Putamen (tissue), 1 donor: ENCODE measurements at regions not wholly inside any gene's neighbourhood (a gene's known extent, or its start where the extent isn't known, plus 50 kb on each side); places are given as distances from the start of the nearest gene placed in this dataset.

ENCODE experiments used
- DNase-seq: peaks from one replicate; pipeline ENCODE4 v3.0.0-alpha.2; 2016; ENCODE audit warnings: low spot score

GRCh38 chr5:136811086-136811485, 445.7 kb upstream of the TRPC7 start:
- no peak for DNase-seq

DNA sequence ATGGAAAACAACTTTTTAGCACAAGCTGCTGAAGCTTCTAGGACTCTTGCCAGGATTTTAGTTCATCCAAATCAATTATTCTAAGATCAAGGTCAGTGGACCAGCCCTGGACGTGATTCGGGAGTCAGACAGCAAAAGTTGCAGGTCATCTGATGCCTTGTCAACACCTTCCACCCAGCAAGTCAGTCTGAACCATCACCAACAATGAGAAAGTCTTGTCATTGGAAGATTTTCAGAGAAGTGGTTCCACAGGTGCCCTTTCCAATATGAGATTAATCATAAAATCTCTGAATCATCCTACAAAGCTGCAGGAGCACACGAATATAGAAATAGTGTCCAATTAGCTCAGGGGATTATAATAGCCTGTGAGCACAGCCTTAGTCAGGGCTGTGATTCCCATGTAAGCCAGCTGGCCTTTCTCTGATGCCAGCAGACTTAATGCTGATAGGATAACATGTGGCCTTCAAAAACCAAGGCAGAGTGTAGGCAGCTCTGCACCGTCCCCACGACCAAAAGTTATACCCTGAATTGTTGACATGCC, 445.0 kb upstream of the TRPC7 start:
- no peak for DNase-seq

- no peak for DNase-seq
Measured at GRCh38 chr5:136809382-136809781, 444.0 kb upstream of the TRPC7 start.

DNA sequence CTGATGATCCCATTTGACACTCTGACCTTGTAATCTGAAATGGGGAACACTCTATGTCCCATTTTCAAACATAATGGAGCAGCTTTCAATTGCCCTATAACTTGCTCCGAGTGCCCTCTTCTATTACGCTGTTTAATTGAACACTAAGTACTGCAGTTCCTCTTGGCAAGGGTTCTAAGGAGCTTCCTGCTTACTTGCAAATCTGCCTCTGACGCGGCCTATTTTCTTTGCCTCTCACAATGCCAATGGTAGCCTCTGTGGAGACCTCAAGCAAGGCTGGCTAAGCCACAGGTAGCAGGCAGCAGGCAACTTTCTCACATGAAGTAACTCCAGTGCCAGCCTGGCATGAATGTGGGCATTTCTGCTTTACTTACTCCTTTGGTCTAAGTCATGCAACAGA, 443.4 kb upstream of the TRPC7 start:
- no peak for DNase-seq

DNA sequence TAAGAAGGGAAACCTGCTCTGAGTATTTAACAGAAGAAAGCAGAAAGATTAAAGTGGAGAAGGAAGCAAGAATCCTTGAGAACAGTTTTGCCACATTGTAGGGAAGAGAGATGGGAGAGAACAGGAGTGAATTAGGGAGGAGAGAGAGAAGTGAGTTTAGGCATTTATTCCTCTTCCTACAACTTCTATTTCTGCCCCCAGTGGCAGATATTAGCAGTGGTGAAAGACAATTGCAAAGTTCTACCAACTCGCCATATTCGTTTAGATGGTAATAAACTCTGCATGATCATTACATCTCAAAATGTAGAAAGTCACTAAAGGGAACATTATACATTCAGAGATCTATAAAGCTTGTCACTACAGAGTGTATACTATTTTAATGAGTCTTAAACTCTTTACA, 440.1 kb upstream of the TRPC7 start:
- DNase-seq, result no peak

- DNase-seq, result peak; percentile 31
Measured at GRCh38 chr5:136802383-136802782, 437.0 kb upstream of the TRPC7 start.

GRCh38 chr5:136799806-136800372, 434.5 kb upstream of the TRPC7 start:
- no peak for DNase-seq

GRCh38 chr5:136793300-136793699, 428.0 kb upstream of the TRPC7 start:
- no peak for DNase-seq

DNA sequence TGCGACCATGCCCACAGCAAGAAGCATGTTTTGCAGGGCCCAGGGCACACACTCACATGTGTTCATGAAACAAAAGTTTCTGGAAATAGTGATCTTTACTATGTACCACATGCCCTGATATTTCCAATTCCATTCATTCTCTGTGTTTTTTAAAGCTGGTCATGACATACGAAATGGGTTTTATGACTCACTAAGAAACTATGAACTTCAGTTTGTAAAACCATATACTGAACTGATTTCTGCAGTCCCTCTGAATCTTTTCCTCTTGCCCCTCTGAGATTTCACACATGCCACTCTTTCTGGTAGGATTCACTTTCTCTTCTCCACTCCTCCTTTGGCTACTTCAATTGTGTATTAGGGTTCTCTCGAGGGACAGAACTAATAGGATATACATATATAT, 416.1 kb upstream of the TRPC7 start:
- no peak for DNase-seq

GRCh38 chr5:136780518-136780917, 415.2 kb upstream of the TRPC7 start:
- DNase-seq, result no peak

- DNase-seq, result no peak
Measured at GRCh38 chr5:136776022-136776927, 410.9 kb upstream of the TRPC7 start.

GRCh38 chr5:136772491-136772890, 407.1 kb upstream of the TRPC7 start:
- no peak for DNase-seq

- peak; percentile 52 for DNase-seq
Measured at GRCh38 chr5:136769900-136770684, 404.7 kb upstream of the TRPC7 start.

DNA sequence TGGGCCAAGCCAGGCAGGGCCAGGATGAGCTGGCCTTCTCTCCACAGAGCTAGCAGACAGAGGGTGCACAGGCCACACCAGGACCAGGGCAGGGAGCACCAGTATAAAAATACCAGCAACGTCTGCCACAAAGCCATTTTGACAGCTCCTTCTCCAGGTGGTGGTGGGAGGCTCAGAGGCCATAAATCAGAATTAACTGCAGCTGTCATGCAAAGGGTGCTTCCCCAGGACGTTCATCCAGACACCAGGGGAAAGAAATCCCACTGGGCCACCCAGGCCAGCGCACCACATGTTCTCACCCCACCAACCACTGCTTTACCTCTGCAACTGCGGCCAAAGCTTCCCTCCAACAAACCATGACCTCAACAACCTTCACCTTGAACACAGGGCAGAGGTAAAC, 403.7 kb upstream of the TRPC7 start:
- no peak for DNase-seq

DNA sequence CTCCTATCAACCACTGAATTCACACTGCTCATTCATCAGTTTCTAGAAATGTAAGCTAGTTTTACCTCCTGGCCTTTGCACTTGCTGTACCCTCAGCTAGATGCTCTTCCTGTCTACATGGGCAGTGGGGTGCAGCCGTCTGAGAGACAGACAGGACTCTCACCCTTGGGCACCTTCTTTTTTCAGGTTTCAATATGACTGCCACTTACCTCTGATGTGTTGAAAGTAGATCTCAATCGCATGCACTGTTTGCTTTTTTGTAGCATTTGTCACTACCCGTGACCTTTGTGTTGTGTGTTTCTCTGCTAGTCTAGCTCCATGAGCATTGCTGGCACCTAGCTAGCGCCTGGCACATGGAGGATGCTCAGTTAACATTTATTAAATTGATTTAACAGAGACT, 403.1 kb upstream of the TRPC7 start:
- no peak for DNase-seq

GRCh38 chr5:136766456-136766855, 401.1 kb upstream of the TRPC7 start:
- DNase-seq, result no peak

- DNase-seq, result no peak
Measured at GRCh38 chr5:136764601-136765000, 399.3 kb upstream of the TRPC7 start.

- DNase-seq, result no peak
Measured at GRCh38 chr5:136763548-136763947, 398.2 kb upstream of the TRPC7 start.

GRCh38 chr5:136754216-136754615, 388.9 kb upstream of the TRPC7 start:
- DNase-seq, result peak; percentile 48

GRCh38 chr5:136750224-136750862, 385.0 kb upstream of the TRPC7 start:
- no peak for DNase-seq

- DNase-seq, result no peak
Measured at GRCh38 chr5:136749016-136749415, 383.7 kb upstream of the TRPC7 start.

DNA sequence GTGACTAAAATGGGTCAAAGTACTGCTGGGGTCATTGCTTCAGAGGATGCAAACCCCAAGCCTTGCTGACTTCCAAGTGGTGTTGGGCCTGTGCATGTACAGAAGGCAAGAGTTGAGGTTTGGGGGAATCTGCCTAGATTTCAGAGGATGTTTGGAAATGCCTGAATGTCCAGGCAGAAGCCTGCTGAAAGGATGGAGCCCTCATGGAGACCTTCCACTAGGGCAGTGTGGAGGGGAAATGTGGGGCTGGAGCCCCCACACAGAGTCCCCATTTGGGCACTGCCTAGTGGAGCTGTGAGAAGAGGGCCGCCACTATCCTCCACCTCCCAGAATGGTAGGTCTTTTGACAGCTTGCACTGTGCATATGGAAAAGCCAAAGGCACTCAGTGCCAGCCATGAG, 377.7 kb upstream of the TRPC7 start:
- no peak for DNase-seq
